ENCODE measurements at regions not wholly inside any gene's neighbourhood (a gene's known extent, or its start where the extent isn't known, plus 50 kb on each side); places are given as distances from the start of the nearest gene placed in this dataset.
"Not testable (repeated sequence)": the region's sequence is repeated elsewhere in the genome, so short reads cannot be mapped to it uniquely, and the experiment has no call there.

DNA sequence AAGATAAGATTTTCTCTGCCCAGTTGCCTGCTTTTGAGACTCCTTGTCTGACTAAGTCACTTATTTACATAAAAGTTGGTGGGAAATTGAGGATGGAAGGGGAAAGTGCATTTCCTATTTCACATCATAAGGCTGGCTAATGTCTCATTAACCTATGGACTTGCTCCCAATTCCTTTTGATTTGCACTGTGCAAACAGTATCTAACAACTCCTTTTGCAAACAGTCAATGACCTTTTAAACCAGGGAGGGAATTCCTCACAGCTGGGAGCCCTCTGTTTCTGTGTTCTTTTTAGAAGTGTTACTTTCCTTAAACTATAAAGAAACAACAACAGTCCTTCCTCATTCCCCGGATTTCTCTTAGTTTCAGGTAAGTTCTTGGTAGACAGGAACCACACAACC, 272.8 kb downstream of the RND3 start:
- DNase-seq (ENCODE audit: low read depth): no peak

DNA sequence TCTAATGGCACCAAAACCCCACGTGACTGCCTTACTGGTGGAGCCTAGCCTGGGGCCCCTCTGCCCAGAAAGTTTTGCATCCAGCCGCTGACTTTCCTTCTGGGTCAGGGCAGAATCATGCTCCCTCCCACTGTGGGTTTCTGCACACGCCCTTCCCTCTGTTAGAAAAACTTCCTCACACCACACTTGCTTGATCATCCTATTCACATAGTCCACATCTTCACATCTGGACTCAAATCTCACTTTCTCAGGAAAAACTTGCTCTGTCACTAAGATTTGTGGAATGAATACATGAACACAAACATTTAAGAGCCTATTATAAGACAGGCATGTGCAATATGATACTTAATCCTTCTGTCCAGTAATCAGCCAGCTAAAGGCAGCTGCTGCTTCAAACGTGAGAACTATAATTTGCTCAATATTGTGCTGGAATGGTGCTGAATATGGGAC, 274.7 kb downstream of the RND3 start:
- DNase-seq (ENCODE audit: low read depth): peak; percentile 63

DNA sequence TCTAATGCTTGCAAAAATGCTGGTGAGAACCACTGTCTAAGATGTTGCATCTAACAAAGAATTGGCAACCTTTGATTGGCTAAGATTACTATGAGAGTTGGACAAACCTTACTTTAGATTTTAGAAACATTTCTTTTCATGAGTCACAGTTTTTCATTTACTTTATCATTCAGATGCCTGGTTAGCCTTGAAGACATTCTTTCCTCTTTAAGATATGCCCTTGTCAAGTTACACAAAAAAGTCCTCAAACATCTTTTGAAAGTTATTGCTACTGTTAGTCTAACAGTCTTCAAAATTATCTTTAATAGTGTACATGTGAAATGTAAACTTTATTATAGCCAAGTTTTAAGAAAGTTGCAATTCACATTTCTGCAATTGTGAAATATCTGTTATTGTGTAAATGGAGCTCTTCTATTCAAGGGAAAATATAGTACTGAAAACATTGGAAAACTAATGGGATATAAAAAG, 276.3 kb downstream of the RND3 start:
- no peak for DNase-seq (ENCODE audit: low read depth)

DNA sequence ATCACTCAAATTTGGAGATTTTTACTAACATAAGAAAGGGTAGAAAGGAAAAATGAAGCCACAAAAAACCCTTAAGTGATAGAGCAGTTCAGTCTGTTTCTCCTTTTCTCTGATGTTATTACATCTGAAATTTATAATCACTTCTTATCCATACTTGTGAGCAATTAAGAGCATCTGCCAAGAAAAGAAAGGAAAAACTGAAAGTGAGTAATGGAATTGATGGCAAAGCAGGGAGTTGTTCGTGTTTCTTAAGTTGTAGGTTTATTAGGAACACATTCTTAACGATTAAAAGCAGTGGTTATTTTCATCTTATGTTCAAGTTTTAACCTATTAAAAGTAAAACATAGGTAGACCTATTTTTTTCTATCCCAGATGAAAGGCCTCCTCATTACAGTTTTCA, 277.7 kb downstream of the RND3 start:
- no peak for DNase-seq (ENCODE audit: low read depth)

DNA sequence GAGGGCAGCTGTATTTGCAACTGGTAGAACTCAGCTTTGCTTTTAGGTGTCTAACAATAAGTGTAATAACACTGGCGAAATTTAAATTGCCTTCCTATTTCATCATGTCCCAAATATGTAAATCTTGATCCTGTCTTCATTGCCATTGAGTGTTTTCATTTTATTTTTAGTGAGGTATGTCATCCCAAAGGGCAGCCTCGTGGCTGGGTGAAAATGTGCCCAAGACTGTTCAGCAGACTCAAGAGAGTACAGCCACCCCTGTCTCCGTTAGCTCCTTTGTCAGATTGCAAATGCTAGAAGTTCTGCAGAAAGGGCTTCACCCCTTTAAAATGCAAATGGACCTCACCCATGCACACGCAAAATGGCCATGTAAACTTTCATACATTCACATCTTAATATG, 278.8 kb downstream of the RND3 start:
- no peak for DNase-seq (ENCODE audit: low read depth)

DNA sequence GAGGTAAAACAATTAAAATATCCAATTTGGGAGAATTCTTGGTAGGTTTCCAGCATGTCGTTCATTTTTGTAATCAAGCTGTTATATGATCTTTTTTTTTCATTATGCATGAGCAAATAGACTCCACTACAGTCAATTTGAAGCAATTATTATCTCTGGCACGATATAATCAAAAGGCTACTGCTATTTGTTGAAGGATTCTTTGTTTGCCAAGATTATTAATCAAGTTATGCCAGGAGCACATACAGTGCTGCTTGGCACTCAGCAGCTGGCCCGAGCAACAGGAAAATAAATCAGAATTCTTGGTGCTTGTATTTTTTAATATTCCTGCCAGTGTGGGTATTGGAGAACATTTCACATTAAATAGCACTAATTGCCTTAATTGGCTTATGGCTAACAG, 279.5 kb downstream of the RND3 start:
- no peak for DNase-seq (ENCODE audit: low read depth)

DNA sequence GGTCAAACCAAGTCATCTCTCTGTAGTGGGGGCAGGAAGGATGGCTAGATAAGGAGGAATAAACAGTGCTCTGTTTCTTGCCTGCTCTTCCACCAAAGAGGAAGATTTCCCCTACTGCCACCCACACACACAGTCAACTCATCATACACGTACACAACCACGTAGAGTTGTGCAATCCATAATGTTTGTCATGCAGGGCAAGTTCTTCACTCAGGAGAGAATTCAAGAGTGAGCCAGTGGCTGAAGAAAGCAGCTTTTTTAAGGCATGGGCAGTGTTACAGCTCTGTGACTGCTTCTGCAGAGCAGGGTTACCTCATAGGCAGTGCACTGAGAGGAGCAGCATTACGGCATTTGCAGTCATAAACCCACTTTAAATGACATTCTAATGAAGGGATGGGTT, 283.0 kb downstream of the RND3 start:
- DNase-seq (ENCODE audit: low read depth): peak; percentile 50

DNA sequence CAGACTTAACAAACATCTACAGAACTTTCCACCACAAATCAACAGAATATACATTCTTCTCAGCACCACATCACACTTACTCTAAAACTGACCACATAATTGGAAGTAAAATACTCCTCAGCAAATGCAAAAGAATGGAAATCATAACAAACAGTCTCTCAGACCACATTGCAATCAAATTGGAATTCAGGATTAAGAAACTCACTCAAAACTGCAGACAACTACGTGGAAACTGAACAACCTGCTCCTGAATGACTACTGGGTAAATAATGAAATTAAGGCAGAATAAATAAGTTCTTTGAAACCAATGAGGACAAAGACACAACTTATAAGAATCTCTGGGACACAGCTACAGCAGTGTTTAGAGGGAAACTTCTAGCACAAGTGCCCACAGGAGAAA, 292.7 kb downstream of the RND3 start:
- DNase-seq (ENCODE audit: low read depth): not testable (repeated sequence)

DNA sequence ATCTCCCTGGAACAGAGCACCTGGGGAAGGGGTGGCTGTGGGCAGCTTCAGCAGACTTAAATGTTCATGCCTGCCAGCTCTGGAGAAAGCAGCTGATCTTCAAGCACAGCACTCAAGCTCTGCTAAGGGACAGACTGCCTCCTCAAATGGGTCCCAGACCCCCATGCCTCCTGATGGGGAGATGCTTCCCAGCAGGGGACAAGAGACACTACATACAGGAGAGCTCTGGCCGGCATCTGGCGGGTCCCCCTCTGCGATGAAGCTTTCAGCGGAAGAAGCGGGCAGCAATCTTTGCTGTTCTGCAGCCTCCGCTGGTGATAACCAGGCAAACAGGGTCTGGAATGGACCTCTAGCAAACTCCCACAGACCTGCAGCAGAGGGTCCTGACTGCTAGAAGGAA, 294.8 kb downstream of the RND3 start:
- no peak for DNase-seq (ENCODE audit: low read depth)

DNA sequence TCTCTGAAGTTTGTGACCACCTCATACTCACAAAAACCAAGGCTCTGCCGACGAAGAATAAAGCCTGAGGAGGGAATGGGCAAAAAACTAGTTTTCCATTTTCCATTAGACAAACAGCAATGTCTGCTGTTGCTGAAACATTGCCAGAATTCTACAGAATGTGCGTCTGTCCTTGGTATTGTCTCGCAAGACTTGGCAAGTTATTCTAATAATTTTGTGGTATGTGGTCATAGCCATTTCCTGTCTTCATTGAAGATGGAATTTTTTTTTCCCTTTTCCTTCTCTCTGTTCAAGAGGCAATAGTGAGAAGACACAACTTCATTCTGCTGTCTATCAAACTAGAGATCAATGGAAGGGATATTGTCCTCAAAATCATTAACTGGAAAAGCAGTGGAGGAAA, 296.1 kb downstream of the RND3 start:
- peak; percentile 74 for DNase-seq (ENCODE audit: low read depth)

DNA sequence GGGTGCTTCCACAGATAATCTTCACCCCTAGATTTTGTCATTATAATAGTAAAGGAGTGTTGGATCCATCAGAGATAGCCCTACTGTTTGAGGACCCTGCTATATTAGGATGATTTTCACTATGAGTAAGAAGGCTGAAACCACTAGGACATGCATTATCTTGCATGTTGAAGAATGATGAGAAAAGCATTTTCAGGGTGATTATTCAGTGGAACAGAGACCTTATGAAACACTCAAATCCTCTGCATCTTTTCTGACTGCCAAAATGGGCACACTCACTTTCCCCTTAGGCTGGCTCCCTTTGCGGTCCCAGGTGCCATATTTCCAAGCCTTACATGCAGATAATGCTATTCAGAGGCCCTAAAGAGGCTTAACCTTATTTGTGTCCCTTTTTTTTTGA, 296.9 kb downstream of the RND3 start:
- DNase-seq (ENCODE audit: low read depth): no peak

DNA sequence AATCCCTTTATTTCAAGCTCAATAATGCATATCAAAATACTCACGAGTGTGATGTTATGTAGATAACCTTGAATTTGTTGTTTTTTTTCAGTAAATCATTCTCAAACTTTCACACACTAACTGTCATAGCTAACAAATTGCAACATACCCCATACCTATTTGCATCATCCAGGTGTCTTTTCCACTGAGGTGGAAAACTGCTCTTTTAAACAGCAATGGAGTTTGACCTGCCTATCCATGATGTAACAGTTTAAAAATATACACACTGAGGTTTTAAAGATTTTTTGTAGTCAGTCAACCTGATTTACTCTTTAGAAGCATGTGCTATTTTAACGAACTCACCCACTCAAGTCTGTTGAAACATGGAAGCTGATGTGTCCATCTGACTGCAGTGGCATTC, 298.7 kb downstream of the RND3 start:
- no peak for DNase-seq (ENCODE audit: low read depth)

DNA sequence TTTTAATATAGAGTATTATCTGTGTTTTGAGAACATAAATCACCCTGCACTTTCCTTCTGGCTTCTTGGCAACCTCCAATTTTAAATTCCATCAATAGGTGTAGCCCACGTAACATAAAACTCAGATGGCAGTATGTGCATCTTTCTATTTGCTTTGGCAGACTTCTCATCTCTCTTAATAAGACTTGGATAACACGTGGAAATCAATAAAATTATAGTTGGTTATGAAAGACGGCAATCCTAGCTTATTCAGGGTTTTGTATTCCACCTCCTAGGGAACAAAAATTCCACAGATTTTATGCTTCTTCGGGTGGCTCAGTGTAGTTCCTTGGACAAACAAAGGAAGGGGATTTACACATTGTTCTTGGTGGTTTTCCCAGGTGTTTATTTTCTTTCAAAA, 299.3 kb downstream of the RND3 start:
- DNase-seq (ENCODE audit: low read depth): no peak

DNA sequence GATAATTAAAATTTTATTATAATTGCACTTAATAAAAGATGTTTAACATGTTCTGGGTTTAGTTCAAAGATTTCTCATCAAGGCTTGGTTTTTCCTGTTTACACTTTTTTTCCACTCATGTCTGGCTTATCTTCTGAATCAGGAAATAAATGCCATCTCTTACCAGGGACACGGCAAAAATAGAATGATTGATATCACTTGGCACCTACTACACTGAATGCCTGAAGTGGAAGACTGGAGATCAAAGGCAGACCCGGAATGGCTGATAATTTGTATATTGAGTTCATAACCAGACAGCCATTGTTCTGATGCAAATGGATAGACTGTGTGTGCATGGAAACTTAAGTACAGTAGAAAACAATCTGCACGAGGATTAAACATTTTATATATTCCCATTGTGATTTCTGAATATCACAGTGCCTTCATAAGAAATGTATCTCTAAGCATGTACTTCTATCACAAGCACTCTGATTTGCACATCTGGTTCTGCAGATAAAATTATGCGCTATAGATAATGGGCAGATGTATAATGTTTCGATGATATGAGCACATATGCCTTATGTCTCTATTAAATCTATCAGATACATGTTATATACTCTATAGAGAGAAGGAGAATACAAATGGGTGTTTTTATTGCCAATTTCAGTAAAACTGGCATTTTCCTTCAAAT, 304.8 kb downstream of the RND3 start:
- peak; percentile 38 for DNase-seq (ENCODE audit: low read depth)

DNA sequence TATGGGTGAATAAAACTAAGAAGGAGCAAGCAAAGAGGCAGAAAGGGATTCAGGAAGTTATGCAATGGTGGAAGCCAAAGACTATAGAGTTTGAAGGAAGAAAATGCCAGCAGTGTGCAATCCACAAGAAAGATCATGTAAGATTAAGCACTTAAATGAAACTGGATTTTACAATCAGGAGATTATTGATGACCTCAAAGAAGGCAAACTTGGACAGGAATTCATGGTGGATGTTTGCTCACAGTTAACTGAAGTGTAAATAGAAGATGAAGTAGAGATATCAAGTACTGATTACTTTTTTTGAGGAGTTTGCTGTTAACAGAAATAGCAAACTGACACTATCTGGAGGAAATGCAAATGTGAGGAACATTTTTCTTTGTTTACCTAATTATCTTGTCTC, 308.9 kb downstream of the RND3 start:
- no peak for DNase-seq (ENCODE audit: low read depth)

DNA sequence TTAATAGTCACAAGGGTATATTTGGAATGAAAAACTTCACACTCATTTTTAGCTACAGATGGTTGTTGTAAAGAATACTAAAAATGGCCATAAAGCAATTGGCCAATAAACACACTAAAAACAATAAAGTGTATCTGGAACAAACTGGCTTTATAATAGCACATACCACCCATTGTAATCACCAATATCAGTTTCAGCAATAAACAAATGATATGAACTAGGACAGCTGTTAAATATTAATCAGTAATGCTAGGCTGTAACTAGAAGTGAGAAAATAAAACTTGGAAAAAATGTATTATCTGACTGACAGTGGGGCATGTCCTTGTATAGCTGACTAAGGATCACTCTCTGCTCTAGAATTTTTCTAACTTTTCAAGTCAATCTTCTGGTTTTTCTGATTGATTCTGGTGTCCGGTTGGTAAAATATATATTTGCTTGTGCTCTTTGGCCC, 312.5 kb downstream of the RND3 start:
- DNase-seq (ENCODE audit: low read depth): no peak

DNA sequence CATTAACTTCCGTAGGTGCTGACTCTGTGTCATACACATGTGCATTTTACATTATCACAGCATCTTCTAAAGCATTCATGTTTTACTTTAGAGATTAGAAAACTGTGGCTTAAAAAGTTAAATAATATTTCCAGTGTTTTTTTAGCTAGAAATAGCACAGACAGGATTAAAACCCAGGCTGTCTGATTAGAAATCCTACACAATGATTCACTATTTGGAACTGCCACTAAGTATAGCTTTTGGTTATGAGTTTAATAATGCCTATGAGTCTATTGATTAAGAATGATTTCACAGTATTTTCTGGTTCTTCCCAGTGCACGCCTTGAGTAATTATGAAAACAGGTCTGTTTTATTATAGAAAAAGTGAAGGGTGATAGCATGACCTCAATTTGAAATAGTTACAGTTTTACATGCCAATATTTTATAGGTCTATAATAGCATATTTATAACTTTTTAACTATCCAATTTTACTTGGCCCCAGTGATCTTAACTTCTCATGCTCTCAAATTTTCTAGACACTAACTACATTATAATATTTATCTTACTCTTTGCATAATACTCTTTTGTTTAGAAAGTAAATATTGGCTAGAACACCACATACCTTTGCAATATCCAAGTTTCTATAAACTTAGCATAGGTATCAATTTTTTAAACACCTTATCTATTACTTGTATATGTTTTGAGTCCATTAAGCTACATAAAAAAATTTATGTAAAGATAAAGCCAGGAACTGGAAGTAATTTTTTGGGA, 313.2 kb downstream of the RND3 start:
- DNase-seq (ENCODE audit: low read depth): no peak

DNA sequence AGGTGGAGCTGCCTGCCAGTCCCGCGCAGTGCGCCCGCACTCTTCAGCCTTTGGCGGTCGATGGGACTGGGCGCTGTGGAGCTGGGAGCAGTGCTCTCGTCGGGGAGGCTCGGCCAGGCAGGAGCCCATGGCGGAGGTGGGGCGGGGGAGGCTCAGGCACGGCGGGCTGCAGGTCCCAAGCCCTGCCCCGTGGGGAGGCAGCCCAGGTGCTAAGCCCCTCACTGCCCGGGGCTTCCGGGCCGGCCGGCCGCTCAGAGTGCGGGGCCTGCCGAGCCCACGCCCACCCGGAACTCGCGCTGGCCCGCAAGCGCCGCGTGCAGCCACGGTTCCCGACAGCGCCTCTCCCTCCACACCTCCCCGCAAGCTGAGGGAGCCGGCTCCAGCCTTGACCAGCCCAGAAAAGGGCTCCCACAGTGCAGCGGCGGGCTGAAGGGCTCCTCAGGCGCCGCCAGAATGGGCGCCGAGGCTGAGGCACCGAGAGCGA, 316.4 kb downstream of the RND3 start:
- DNase-seq (ENCODE audit: low read depth): no peak

DNA sequence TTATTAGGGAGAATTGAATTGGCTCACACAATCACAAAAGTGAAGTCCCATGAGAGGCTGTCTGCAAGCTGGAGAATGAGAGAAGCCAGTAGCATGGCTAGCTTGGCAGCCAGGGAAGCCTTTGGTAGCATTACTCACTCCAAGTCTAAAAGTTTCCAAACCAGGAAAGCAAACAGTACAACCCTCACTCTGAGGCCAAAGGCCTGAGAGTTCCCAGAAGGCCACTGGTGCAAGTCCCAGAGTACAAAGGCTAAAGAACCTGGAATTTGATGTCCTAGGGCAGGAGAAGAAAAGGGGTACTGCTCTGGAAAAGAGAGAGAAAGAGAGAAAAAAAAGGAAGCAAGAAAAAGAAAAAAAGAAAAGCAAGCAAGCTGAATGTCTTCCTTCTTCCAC, 318.2 kb downstream of the RND3 start:
- peak; percentile 55 for DNase-seq (ENCODE audit: low read depth)

DNA sequence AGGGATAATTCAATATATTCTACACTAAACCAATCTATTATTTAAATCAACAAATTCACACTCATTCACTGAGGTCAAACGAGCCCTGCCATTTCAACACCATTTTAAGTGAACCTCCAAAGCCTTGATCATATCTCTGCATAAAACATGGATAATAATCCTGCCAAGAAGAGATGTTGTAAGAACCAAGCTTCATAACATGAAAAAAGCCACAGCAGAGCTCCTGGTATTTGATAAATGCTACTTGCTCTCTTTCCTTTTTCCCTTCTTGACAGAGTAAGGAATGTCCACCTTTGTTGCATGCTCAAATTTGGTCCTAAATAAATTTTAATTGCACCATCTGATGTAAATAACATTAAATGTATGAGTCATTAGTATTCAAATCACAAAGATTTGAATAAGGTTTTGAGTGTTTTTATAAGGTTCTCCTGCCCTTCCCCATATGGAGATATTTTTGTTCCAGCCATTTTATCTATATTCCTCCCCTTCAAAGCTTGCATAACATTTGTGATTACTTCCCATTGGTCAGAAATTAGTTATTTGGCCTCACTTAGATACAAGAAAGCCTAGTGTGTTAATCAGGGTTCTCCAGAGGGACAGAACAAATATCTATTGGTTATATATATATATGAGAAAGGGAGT, 318.8 kb downstream of the RND3 start:
- DNase-seq (ENCODE audit: low read depth): peak; percentile 14

DNA sequence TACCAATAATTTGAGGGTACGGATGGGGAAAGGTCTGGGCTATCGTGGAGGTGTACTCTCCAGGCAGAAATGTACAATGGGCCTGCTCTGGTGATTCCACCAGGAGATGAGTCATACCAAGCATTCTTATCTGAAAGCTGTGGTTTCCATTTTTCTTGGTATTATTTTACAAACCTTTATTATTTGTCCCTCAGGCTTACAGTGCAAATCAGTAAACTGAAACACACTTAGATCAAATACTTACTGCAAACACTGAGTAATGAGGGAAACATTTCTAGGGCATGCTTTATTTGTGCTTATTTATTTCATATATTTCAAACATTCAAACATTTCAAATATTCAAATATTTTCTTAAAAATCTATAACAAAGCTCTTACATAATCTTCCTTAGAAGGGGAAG, 319.8 kb downstream of the RND3 start:
- DNase-seq (ENCODE audit: low read depth): peak; percentile 81

DNA sequence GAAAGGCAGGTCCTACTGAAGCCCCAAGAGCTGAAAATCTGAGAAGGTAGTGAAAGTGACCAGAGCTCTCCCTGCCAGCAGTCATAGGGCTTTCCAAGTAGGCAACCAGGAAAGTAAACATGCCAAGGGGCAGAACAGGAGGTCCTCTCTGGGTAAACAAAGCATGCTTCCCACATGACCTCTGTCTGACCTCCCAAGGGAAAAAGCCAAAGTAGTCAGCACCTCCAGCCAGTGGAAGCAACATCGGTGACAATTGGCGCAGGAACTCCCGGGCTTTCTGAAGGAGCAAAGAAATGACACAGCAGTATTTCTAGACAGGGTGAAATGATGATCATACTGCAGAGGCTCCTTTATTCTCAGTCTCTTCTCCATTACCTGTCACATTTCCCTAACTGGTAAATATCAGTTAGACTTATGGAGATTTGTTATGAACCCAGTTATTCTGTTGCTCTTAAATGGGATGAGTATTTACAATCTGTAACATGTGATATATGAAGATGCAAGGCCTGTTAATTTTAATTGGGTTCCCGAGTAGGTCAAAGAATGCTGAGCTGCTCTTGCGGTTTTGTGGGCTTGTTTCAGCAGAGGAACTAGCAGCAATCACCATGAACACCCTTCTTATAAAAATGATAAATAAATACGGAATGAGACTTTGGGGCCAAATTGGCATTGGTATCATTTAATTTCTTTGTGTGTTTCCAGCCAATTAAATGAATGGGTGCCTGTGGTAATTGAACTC, 321.0 kb downstream of the RND3 start:
- DNase-seq (ENCODE audit: low read depth): peak; percentile 86
